HG03460 (cell line): ENCODE measurements at regions not wholly inside any gene's neighbourhood (a gene's known extent, or its start where the extent isn't known, plus 50 kb on each side); places are given as distances from the start of the nearest gene placed in this dataset.

Experiments
- ATAC-seq: cut with Tn5 transposase; IDR thresholded peaks from one replicate; pipeline ENCODE4 v1.9.1; 2021; ENCODE audit not compliant: unreplicated experiment

DNA sequence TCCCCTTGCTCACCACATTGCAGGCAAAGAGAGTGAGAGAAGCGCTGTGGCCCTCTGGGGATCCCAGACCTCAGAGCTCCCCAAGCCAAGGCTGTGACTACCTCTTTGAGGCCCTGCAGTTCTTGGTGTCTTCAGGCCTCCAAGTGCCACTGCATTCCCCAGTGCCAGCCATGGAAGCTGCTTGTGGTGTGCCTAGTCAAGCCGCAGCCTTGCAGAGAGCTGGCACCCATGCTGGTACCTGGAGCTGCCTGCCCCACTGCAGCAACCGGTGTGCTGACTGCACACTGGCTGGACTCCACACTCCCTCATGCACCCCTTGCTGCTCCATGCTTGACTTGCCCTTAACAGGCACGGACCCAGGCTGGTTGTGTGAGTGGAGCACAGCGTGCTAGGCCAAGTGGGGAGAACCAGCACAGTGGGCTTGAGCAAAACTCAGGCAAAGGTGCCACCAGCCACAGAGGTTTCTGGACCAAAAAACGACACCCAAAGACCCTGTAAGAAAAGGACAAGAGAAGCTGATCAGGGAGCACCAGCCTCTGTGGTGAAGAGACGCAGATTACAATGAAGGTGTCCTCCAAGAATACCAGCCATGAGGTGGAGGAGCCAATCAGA, 113.5 kb upstream of the TMEM18 start:
- ATAC-seq: no peak

GRCh38 chr2:790081-790480, 112.9 kb upstream of the TMEM18 start:
- no peak for ATAC-seq

- no peak for ATAC-seq
Measured at GRCh38 chr2:789529-789928, 112.3 kb upstream of the TMEM18 start.

GRCh38 chr2:788227-789032, 111.2 kb upstream of the TMEM18 start:
- ATAC-seq: no peak

DNA sequence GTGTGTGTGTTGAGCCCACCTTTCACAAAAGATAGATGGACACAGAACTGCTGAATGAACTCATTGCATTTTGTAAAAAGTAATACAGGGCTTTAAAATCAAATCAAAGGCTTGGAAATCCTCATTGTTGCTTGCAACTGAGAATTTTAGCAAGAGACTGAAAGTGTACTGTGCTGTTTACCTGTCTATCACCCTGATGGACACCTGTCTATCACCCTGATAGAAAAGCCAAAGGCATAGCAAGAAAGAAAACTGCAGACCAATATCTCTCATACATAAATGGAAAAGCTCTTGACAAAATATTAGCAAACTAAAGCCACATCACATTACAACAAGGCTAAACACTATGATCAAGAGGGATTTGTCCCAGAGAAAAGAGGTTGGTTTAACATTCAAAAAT, 107.5 kb upstream of the TMEM18 start:
- no peak for ATAC-seq

DNA sequence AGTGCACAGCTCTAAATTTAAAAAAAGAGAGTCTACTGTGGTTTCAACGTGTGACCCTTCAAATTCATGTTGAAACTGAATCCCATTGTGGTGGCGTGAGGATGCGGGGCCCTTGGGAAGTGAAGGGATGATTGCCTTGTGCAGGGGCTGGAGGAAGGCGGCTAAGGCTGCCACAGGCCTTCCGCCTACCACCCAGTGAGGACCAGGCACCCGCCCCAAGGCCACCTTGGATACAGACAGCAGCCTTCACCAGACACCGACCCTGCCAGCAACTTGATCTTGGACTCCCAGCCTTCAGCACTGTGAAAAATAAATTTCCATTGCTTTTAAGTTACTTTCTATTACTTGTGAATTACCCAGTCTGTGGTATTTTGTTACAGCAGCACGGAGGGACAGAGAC, 103.4 kb upstream of the TMEM18 start:
- no peak for ATAC-seq

GRCh38 chr2:780002-780401, 102.8 kb upstream of the TMEM18 start:
- no peak for ATAC-seq

DNA sequence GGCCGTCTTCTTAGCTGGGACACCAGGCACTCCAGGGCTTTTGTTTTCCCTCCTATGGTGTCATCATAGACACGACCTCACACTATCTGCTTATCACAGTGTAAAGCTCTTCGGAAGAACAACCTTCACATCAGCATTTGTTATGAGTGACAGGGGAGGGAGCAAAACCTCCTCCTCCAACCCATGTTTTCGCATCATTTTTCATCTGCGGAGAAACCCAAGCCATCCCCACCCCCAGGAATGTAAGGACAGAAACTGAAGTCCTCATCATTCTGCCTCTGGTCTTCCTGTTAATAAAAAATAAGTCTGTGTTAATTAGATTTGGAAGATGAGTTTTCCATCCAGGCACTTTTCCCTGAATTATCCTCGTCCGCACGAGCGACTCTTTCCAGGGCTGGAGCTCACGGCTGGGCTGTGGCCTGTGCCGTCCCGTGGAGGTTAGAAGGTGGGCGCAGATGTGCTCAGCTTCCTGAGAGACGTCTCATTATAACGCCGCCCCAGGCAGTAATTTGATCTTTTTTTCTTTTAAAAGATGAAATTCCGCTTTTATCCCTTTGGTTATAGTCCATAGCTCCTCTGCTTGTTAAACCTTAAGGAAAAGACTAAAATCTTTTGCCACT, 101.6 kb upstream of the TMEM18 start:
- no peak for ATAC-seq

DNA sequence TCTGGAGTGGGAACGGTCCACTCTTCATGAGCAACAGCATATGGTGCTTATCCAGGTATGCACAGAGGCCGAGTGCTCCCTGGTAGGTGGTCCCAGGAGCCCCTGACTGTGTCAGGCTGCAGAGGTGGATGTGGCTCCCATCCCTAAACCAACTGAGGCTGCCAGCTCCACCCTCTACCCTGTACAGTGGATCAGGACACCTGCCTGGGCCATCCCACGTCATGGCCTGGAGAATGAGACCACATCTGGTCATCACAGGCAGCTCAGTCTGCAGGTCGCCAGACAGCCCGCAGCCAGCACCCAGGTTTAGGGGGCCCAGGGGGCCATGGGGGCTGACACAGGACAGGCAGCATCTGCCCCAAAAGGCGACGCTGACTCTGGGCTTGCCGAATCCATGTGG, 100.3 kb upstream of the TMEM18 start:
- no peak for ATAC-seq

GRCh38 chr2:777051-777450, 99.8 kb upstream of the TMEM18 start:
- no peak for ATAC-seq

GRCh38 chr2:776487-776886, 99.3 kb upstream of the TMEM18 start:
- ATAC-seq: no peak

GRCh38 chr2:776038-776437, 98.8 kb upstream of the TMEM18 start:
- no peak for ATAC-seq

GRCh38 chr2:774436-774835, 97.2 kb upstream of the TMEM18 start:
- no peak for ATAC-seq

DNA sequence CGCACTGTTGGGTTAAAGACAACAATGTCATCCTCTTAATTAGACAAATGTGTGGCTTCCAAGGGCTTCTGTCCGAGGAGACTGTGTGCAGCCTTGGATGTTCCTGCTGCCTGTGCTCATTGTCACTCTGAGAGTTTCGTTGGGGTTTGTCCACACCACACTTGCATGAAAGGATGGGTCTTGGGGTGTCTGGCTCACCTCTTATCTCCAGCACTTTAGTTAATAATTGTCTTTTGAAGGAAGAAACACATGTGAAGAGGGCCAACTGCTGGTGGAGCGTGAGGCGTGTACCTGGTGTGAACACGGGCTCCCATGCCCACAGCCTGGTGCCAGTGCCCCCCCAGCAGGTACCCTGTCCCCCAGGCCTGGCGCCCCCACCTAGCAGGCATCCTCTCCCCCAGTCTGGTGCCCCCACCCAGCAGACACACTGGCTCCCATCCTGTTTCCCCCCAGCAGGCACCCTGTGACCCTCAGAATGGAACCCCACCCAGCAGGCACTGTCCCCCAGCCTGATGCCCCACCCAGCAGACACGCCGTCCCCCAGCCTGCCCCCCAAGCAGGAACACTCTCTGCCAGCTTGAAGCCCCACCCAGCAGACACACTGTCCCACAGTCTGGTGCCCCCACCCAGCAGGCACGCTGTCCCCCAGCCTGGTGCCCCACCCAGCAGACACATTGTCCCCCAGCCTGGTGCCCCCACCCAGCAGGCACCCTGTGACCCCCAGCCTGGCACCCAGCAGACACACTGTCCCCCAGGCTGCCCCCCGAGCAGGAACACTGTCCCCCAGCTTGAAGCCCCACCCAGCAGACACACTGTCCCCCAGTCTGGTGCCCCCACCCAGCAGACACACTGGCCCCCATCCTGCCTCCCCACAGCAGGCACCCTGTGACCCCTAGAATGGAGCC, 96.3 kb upstream of the TMEM18 start:
- no peak for ATAC-seq

- ATAC-seq: no peak
Measured at GRCh38 chr2:771538-771937, 94.3 kb upstream of the TMEM18 start.

GRCh38 chr2:770776-771175, 93.6 kb upstream of the TMEM18 start:
- no peak for ATAC-seq

DNA sequence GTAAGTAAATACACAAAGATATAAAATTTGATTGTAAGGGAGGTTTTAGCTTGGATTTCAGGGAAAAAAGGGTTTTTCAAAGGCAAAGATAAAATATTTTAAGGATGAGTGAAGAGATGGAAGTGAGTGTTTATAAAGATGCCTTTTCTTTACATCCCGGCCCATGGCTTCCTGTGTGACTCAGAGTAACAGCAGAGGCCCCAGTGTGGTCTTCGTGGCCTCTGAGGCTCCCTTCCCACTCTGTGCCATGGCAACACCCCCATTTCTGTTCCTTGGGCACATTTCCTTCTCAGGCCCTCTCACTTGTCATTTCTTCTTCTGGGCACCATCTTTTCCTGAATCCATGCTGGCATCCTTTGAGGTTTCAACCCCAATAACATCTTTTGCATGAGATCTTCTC, 92.6 kb upstream of the TMEM18 start:
- ATAC-seq: no peak

GRCh38 chr2:768451-768850, 91.2 kb upstream of the TMEM18 start:
- ATAC-seq: no peak

DNA sequence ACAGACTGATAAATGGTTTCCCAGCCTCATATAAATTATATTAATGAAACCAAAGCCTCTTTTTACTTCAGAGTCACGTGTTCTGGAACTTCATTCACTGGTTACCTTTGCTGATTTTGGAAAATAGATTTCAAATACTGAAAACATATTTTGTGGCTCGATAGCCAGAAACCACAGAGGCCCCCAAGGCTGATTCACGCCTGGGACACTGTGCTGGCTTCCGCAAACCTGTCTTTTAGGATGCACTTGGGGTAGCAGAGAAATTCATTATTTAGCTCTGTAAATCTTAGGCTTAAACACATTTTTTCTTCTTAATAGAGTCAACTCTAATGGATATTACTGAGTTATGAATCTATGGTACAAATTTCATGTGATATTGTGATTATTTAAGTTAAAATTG, 90.7 kb upstream of the TMEM18 start:
- ATAC-seq: no peak

DNA sequence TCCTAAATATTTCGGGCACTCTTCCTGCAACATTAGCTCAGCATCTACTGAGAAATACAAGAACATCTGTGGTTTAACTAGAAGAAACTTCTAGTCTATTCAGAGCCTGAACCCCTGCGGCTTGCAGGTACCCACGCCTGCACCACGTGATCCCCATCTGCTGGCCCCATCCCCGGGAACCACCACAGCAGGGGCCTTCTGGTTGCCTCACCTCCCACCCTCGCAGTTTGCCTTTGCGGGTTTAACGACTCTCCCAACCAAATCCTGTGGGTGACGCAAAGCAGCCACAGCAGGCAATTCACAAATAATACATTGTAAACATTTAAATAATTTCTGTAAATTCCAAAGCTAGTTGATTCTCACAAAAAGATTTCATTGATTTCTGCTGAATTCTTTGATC, 90.2 kb upstream of the TMEM18 start:
- no peak for ATAC-seq

DNA sequence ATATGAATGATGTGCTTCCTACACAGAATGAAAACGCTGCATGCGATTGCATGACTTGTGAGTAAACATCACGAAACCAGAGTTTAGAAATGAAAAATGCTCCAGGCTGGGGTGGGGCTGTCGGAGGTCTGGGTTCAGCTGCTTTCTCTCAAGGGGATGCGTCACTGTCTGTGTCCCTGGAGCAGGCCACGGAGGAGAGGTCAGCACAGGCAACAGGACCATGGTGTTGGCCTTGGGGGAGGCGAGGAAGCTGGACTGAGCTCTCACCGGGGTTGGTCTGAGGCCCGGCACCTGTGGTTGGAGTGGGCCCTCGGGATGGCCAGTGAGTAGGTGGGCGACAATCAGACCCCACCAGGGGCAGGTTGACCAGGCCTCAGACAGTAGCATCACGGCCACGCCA, 89.0 kb upstream of the TMEM18 start:
- ATAC-seq: no peak
